ENCODE measurements at regions not wholly inside any gene's neighbourhood (a gene's known extent, or its start where the extent isn't known, plus 50 kb on each side); places are given as distances from the start of the nearest gene placed in this dataset.

GRCh38 chr6:156396791-156397418 lies 380.3 kb upstream of the ARID1B start:
- Histone ChIP-seq H3K27ac (ENCODE audit: low read depth, low read length, severe bottlenecking) (no peak overlapping the region), H3K36me3 (ENCODE audit: control insufficient read depth, insufficient read depth, low read length) (no peaks in the 10 kb centered on the region)
- 94 to 95% methylated on average over 30 to 40 of the region's 45 CpGs for WGBS, 2 experiments (ENCODE audit: insufficient coverage in 2 of 2)

GRCh38 chr6:156396068-156396771 lies 381.0 kb upstream of the ARID1B start:
- no peaks in the 10 kb centered on the region for H3K36me3 ChIP-seq (ENCODE audit: control insufficient read depth, insufficient read depth, low read length)
- no peak overlapping the region for H3K27ac ChIP-seq (ENCODE audit: low read depth, low read length, severe bottlenecking)
- no peak overlapping the region for H3K4me3 ChIP-seq (ENCODE audit: extremely low read depth, insufficient read depth, low read length, poor library complexity, severe bottlenecking)
- no peaks in the 10 kb centered on the region for H3K9me3 ChIP-seq (ENCODE audit: control insufficient read depth, low read length)
- WGBS, 2 experiments (ENCODE audit: insufficient coverage in 2 of 2), result 91 to 93% methylated on average over 9 of the region's 11 CpGs
- H3K4me1 ChIP-seq (ENCODE audit: control insufficient read depth, insufficient read depth, low read length, poor library complexity, severe bottlenecking), result no peaks in the 10 kb centered on the region

More at GRCh38 chr6:156396791-156397418, 380.3 kb upstream of the ARID1B start:
- Histone ChIP-seq H3K9me3 (ENCODE audit: control insufficient read depth, low read length) (no peaks in the 10 kb centered on the region), H3K4me1 (ENCODE audit: control insufficient read depth, insufficient read depth, low read length, poor library complexity, severe bottlenecking) (no peaks in the 10 kb centered on the region), H3K4me3 (ENCODE audit: extremely low read depth, insufficient read depth, low read length, poor library complexity, severe bottlenecking) (no peak overlapping the region)

GRCh38 chr6:156395276-156395675 lies 381.9 kb upstream of the ARID1B start:
- peaks cover 5% of the 10 kb centered on the region for H3K4me1 ChIP-seq (ENCODE audit: control insufficient read depth, insufficient read depth, low read length, poor library complexity, severe bottlenecking)
- no peak overlapping the region for H3K4me3 ChIP-seq (ENCODE audit: extremely low read depth, insufficient read depth, low read length, poor library complexity, severe bottlenecking)
- H3K36me3 ChIP-seq (ENCODE audit: control insufficient read depth, insufficient read depth, low read length), result no peaks in the 10 kb centered on the region
- H3K27ac ChIP-seq (ENCODE audit: low read depth, low read length, severe bottlenecking), result no peak overlapping the region
- no peaks in the 10 kb centered on the region for H3K9me3 ChIP-seq (ENCODE audit: control insufficient read depth, low read length)
- WGBS, 2 experiments (ENCODE audit: insufficient coverage in 2 of 2), result 90 to 96% methylated on average over 4 of the region's 6 CpGs

GRCh38 chr6:156392648-156393047 lies 384.5 kb upstream of the ARID1B start:
- 76 to 88% methylated on average over 3 of the region's 4 CpGs for WGBS, 2 experiments (ENCODE audit: insufficient coverage in 2 of 2)
- Histone ChIP-seq H3K27ac (ENCODE audit: low read depth, low read length, severe bottlenecking) (no peak overlapping the region), H3K9me3 (ENCODE audit: control insufficient read depth, low read length) (no peaks in the 10 kb centered on the region), H3K4me1 (ENCODE audit: control insufficient read depth, insufficient read depth, low read length, poor library complexity, severe bottlenecking) (peaks cover 5% of the 10 kb centered on the region), H3K4me3 (ENCODE audit: extremely low read depth, insufficient read depth, low read length, poor library complexity, severe bottlenecking) (no peak overlapping the region), H3K36me3 (ENCODE audit: control insufficient read depth, insufficient read depth, low read length) (no peaks in the 10 kb centered on the region)

GRCh38 chr6:156391977-156392376 lies 385.2 kb upstream of the ARID1B start:
- 75 to 80% methylated on average over 1 to 2 of the region's 4 CpGs for WGBS, 2 experiments (ENCODE audit: insufficient coverage in 2 of 2)
- Histone ChIP-seq H3K4me3 (ENCODE audit: extremely low read depth, insufficient read depth, low read length, poor library complexity, severe bottlenecking) (no peak overlapping the region), H3K9me3 (ENCODE audit: control insufficient read depth, low read length) (no peaks in the 10 kb centered on the region), H3K4me1 (ENCODE audit: control insufficient read depth, insufficient read depth, low read length, poor library complexity, severe bottlenecking) (peaks cover 5% of the 10 kb centered on the region), H3K36me3 (ENCODE audit: control insufficient read depth, insufficient read depth, low read length) (no peaks in the 10 kb centered on the region), H3K27ac (ENCODE audit: low read depth, low read length, severe bottlenecking) (no peak overlapping the region)

- no peak overlapping the region for H3K4me3 ChIP-seq (ENCODE audit: extremely low read depth, insufficient read depth, low read length, poor library complexity, severe bottlenecking)
- H3K9me3 ChIP-seq (ENCODE audit: control insufficient read depth, low read length), result no peaks in the 10 kb centered on the region
- H3K27ac ChIP-seq (ENCODE audit: low read depth, low read length, severe bottlenecking), result no peak overlapping the region
- 75 to 77% methylated on average over 10 of the region's 11 CpGs for WGBS, 2 experiments (ENCODE audit: insufficient coverage in 2 of 2)
- H3K36me3 ChIP-seq (ENCODE audit: control insufficient read depth, insufficient read depth, low read length), result no peaks in the 10 kb centered on the region
- H3K4me1 ChIP-seq (ENCODE audit: control insufficient read depth, insufficient read depth, low read length, poor library complexity, severe bottlenecking), result peaks cover 5% of the 10 kb centered on the region
Observed at GRCh38 chr6:156391061-156391672, 386.0 kb upstream of the ARID1B start.

GRCh38 chr6:156390621-156391020 lies 386.6 kb upstream of the ARID1B start:
- Histone ChIP-seq H3K4me3 (ENCODE audit: extremely low read depth, insufficient read depth, low read length, poor library complexity, severe bottlenecking) (no peak overlapping the region), H3K9me3 (ENCODE audit: control insufficient read depth, low read length) (no peaks in the 10 kb centered on the region), H3K36me3 (ENCODE audit: control insufficient read depth, insufficient read depth, low read length) (no peaks in the 10 kb centered on the region), H3K4me1 (ENCODE audit: control insufficient read depth, insufficient read depth, low read length, poor library complexity, severe bottlenecking) (peaks cover 5% of the 10 kb centered on the region), H3K27ac (ENCODE audit: low read depth, low read length, severe bottlenecking) (no peak overlapping the region)
- WGBS, 2 experiments (ENCODE audit: insufficient coverage in 2 of 2), result 80 to 90% methylated on average over 2 to 3 of the region's 3 CpGs

GRCh38 chr6:156389296-156389695 lies 387.9 kb upstream of the ARID1B start:
- Histone ChIP-seq H3K36me3 (ENCODE audit: control insufficient read depth, insufficient read depth, low read length) (no peaks in the 10 kb centered on the region), H3K4me3 (ENCODE audit: extremely low read depth, insufficient read depth, low read length, poor library complexity, severe bottlenecking) (no peak overlapping the region), H3K4me1 (ENCODE audit: control insufficient read depth, insufficient read depth, low read length, poor library complexity, severe bottlenecking) (peaks cover 5% of the 10 kb centered on the region), H3K9me3 (ENCODE audit: control insufficient read depth, low read length) (no peaks in the 10 kb centered on the region), H3K27ac (ENCODE audit: low read depth, low read length, severe bottlenecking) (no peak overlapping the region)
- WGBS, 2 experiments (ENCODE audit: insufficient coverage in 2 of 2), result 93 to 95% methylated on average over 6 to 9 of the region's 10 CpGs

GRCh38 chr6:156387472-156387871 lies 389.7 kb upstream of the ARID1B start:
- WGBS, 2 experiments (ENCODE audit: insufficient coverage in 2 of 2), result 86 to 92% methylated on average over 1 to 2 of the region's 4 CpGs
- H3K27ac ChIP-seq (ENCODE audit: low read depth, low read length, severe bottlenecking), result no peak overlapping the region
- no peaks in the 10 kb centered on the region for H3K9me3 ChIP-seq (ENCODE audit: control insufficient read depth, low read length)
- H3K36me3 ChIP-seq (ENCODE audit: control insufficient read depth, insufficient read depth, low read length), result no peaks in the 10 kb centered on the region
- H3K4me1 ChIP-seq (ENCODE audit: control insufficient read depth, insufficient read depth, low read length, poor library complexity, severe bottlenecking), result peaks cover 5% of the 10 kb centered on the region
- H3K4me3 ChIP-seq (ENCODE audit: extremely low read depth, insufficient read depth, low read length, poor library complexity, severe bottlenecking), result no peak overlapping the region

- 75 to 83% methylated on average over 1 of the region's 2 CpGs for WGBS, 2 experiments (ENCODE audit: insufficient coverage in 2 of 2)
- peaks cover 8% of the 10 kb centered on the region for H3K4me1 ChIP-seq (ENCODE audit: control insufficient read depth, insufficient read depth, low read length, poor library complexity, severe bottlenecking)
- H3K36me3 ChIP-seq (ENCODE audit: control insufficient read depth, insufficient read depth, low read length), result no peaks in the 10 kb centered on the region
- no peaks in the 10 kb centered on the region for H3K9me3 ChIP-seq (ENCODE audit: control insufficient read depth, low read length)
- H3K4me3 ChIP-seq (ENCODE audit: extremely low read depth, insufficient read depth, low read length, poor library complexity, severe bottlenecking), result no peak overlapping the region
- no peak overlapping the region for H3K27ac ChIP-seq (ENCODE audit: low read depth, low read length, severe bottlenecking)
Observed at GRCh38 chr6:156383059-156383458, 394.1 kb upstream of the ARID1B start.

All from mesodermal cell (in vitro differentiated cells).